ENCODE measurements at regions not wholly inside any gene's neighbourhood (a gene's known extent, or its start where the extent isn't known, plus 50 kb on each side); places are given as distances from the start of the nearest gene placed in this dataset.

DNA sequence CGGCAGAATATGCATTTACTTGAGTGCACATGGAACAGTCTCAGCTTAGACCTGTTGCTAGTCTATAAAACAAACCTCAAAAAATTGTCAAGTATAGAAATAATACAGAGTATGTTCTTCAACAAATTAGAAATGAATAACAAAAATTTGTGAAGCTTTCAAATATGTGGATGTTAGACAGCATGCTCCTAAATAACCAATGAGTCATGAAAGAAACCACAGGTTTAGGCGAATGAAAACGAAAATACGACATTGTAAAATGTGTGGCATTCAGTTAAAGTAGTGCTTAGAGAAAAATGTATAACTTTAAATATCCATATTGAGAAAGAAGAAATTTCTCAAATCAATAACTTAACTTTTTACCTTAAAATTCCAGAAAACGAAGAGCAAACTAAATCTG is 760.0 kb upstream of the SORCS1 start (continued):
- TF ChIP-seq, protein P1, sequence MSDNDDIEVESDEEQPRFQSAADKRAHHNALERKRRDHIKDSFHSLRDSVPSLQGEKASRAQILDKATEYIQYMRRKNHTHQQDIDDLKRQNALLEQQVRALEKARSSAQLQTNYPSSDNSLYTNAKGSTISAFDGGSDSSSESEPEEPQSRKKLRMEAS (IDR thresholded peaks at IDR 0.05) = no peak
- TF ChIP-seq MAFK (IDR thresholded peaks at IDR 0.05; ENCODE audit: low read depth, low read length) (no peak), GABPA (IDR thresholded peaks at IDR 0.05; ENCODE audit: borderline replicate concordance, insufficient read depth, low read length) (no peak), GTF2F1 (IDR thresholded peaks at IDR 0.05; ENCODE audit: borderline replicate concordance, low read depth, low read length) (no peak), CHD1 (IDR thresholded peaks at IDR 0.05; ENCODE audit: low read depth, low read length) (no peak), KDM5A (IDR thresholded peaks at IDR 0.05; ENCODE audit: low read length) (no peak)
- TF ChIP-seq, protein P2, sequence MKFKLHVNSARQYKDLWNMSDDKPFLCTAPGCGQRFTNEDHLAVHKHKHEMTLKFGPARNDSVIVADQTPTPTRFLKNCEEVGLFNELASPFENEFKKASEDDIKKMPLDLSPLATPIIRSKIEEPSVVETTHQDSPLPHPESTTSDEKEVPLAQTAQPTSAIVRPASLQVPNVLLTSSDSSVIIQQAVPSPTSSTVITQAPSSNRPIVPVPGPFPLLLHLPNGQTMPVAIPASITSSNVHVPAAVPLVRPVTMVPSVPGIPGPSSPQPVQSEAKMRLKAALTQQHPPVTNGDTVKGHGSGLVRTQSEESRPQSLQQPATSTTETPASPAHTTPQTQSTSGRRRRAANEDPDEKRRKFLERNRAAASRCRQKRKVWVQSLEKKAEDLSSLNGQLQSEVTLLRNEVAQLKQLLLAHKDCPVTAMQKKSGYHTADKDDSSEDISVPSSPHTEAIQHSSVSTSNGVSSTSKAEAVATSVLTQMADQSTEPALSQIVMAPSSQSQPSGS (IDR thresholded peaks at IDR 0.05; ENCODE audit: low read length) = no peak
